ENCODE measurements at regions not wholly inside any gene's neighbourhood (a gene's known extent, or its start where the extent isn't known, plus 50 kb on each side); places are given as distances from the start of the nearest gene placed in this dataset.

DNA sequence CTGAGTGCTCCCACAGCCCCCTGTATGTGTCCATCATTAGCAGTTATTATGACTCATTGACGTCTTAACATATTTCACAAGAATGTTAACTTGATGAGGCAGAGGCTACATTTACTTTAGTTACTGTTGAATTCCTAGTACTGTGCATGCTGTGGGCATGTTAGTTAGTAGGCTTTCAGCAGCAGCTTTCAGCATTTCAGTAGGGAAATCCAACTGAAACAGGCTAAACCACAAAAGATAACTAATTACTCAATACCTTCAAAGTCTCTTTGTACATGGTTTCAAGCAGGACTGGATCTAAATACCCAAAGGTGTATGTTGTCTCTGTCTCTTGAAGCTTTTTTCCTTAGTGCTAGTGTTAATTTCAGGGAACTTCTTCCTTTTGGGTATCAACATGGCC is 229.9 kb upstream of the SUCLG2 start:
- H2BK5ac ChIP-seq (ENCODE audit: low read length), result no peak overlapping the region
- no peak overlapping the region for H4K8ac ChIP-seq (ENCODE audit: low read depth, low read length)
- no peaks in the 10 kb centered on the region for H3K4me1 ChIP-seq (ENCODE audit: control insufficient read depth, low read depth, low read length)
- no peak overlapping the region for H3K56ac ChIP-seq (ENCODE audit: low read length)
- no peaks in the 10 kb centered on the region for H3K27me3 ChIP-seq (ENCODE audit: insufficient read depth, low read length, poor library complexity)
- no peak overlapping the region for H3K4me2 ChIP-seq (ENCODE audit: low read length)
- H2BK120ac ChIP-seq (ENCODE audit: low read depth, low read length), result no peak overlapping the region
- no peak for DNase-seq
- H4K5ac ChIP-seq (ENCODE audit: low read length), result no peak overlapping the region
- H3K4me3 ChIP-seq (ENCODE audit: low read length), result no peak overlapping the region
- no peak overlapping the region for H3K4ac ChIP-seq (ENCODE audit: low read depth, low read length)
- WGBS (ENCODE audit: extremely low coverage, insufficient coverage, low lambda C conversion rate), result no CpG with 5 or more reads among the region's 1 CpG
- no peak overlapping the region for H2AK5ac ChIP-seq (ENCODE audit: low read length)
- no peak overlapping the region for H3K9ac ChIP-seq (ENCODE audit: low read length)
- no peaks in the 10 kb centered on the region for H3K79me2 ChIP-seq (ENCODE audit: control insufficient read depth, insufficient read depth, low read length)
- H2BK15ac ChIP-seq (replicated peaks; ENCODE audit: low read depth), result no peak overlapping the region
- H3K23ac ChIP-seq (ENCODE audit: low read length), result no peak overlapping the region
- no peaks in the 10 kb centered on the region for H3K79me1 ChIP-seq (ENCODE audit: low read length)
- no peak overlapping the region for H3K27ac ChIP-seq (ENCODE audit: low read depth, low read length)
- H3K36me3 ChIP-seq (ENCODE audit: control insufficient read depth, insufficient read depth, low read length), result no peaks in the 10 kb centered on the region
- H3K18ac ChIP-seq (ENCODE audit: low read length), result no peak overlapping the region

DNA sequence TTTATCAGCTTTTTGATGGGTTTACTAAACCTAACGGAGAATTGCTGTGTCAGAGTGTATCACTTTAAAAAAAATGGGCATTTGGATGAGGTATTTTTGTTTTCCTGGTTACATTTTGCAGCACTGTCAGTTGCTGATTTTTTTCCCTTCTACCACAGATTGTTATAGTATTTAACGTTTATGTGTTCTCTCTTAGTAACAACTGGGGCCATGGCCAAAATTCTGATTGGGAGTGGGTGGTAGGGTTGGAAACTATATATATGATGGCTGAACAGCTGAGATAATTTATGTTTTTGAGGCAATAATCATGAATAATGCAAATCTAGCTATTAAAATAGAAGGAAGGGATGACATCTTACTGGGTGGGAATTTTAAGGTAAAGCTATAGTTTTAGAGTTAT is 229.4 kb upstream of the SUCLG2 start:
- Histone ChIP-seq H3K18ac (ENCODE audit: low read length) (no peak overlapping the region), H3K27ac (ENCODE audit: low read depth, low read length) (no peak overlapping the region), H3K56ac (ENCODE audit: low read length) (no peak overlapping the region), H3K4me1 (ENCODE audit: control insufficient read depth, low read depth, low read length) (no peaks in the 10 kb centered on the region), H4K8ac (ENCODE audit: low read depth, low read length) (no peak overlapping the region), H3K4ac (ENCODE audit: low read depth, low read length) (no peak overlapping the region), H3K23ac (ENCODE audit: low read length) (no peak overlapping the region), H3K4me2 (ENCODE audit: low read length) (no peak overlapping the region), H2BK5ac (ENCODE audit: low read length) (no peak overlapping the region), H4K5ac (ENCODE audit: low read length) (no peak overlapping the region), H2BK120ac (ENCODE audit: low read depth, low read length) (no peak overlapping the region), H3K4me3 (ENCODE audit: low read length) (no peak overlapping the region), H2BK15ac (replicated peaks; ENCODE audit: low read depth) (no peak overlapping the region), H3K9ac (ENCODE audit: low read length) (no peak overlapping the region), H2AK5ac (ENCODE audit: low read length) (no peak overlapping the region), H3K27me3 (ENCODE audit: insufficient read depth, low read length, poor library complexity) (no peaks in the 10 kb centered on the region), H3K79me1 (ENCODE audit: low read length) (no peaks in the 10 kb centered on the region), H3K79me2 (ENCODE audit: control insufficient read depth, insufficient read depth, low read length) (no peaks in the 10 kb centered on the region), H3K36me3 (ENCODE audit: control insufficient read depth, insufficient read depth, low read length) (no peaks in the 10 kb centered on the region)
- WGBS (ENCODE audit: extremely low coverage, insufficient coverage, low lambda C conversion rate), result no CpG with 5 or more reads among the region's 2 CpGs
- DNase-seq, result no peak

DNA sequence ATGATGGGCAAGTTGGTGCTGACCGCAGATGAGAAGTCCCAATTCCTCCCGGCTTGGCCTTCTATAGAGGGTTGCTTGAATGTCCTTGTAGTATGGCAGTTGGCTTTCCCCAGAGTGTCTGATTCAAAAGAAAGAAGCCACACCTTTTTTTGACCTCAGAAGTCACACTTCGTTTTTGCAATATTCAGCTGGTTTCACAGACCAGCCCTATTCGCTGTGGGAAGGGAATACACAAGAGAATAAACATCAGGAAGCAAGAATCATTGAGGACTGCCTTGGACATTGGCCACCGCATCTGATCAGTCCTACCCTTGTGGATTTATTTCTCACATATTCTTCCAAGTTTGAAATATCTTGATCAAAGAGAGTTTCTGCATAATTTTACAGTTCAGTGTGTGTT is 228.6 kb upstream of the SUCLG2 start:
- WGBS (ENCODE audit: extremely low coverage, insufficient coverage, low lambda C conversion rate), result no CpG with 5 or more reads among the region's 5 CpGs
- no peak overlapping the region for H2AK5ac ChIP-seq (ENCODE audit: low read length)

DNA sequence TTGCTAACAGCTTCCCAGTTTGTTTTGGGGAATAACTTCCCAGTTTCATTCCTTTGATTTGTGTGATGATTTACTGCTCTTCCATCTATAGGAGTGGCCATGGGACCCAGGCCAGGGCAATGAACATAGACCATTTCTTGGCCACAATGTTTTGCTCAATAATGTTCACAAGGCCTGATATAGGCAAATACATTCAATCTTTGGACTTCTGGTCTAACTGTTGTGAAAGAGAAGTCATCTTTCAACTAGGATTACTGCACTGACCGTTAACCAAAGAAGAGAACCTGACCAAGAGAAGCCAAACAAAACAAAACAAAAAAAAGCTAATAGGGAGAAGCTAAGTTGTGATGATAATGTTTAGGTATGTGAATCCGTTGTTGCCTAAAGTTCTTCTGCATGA is 221.8 kb upstream of the SUCLG2 start:
- Histone ChIP-seq H3K27ac (ENCODE audit: low read depth, low read length) (no peak overlapping the region), H3K9ac (ENCODE audit: low read length) (no peak overlapping the region), H3K4me2 (ENCODE audit: low read length) (no peak overlapping the region), H3K36me3 (ENCODE audit: control insufficient read depth, insufficient read depth, low read length) (no peaks in the 10 kb centered on the region), H3K23ac (ENCODE audit: low read length) (no peak overlapping the region), H4K8ac (ENCODE audit: low read depth, low read length) (no peak overlapping the region), H2BK15ac (replicated peaks; ENCODE audit: low read depth) (no peak overlapping the region), H3K4me3 (ENCODE audit: low read length) (no peak overlapping the region), H2AK5ac (ENCODE audit: low read length) (no peak overlapping the region), H3K18ac (ENCODE audit: low read length) (no peak overlapping the region), H3K4ac (ENCODE audit: low read depth, low read length) (no peak overlapping the region), H2BK5ac (ENCODE audit: low read length) (no peak overlapping the region), H3K27me3 (ENCODE audit: insufficient read depth, low read length, poor library complexity) (no peaks in the 10 kb centered on the region), H2BK120ac (ENCODE audit: low read depth, low read length) (no peak overlapping the region), H3K56ac (ENCODE audit: low read length) (no peak overlapping the region), H3K4me1 (ENCODE audit: control insufficient read depth, low read depth, low read length) (no peaks in the 10 kb centered on the region), H4K5ac (ENCODE audit: low read length) (no peak overlapping the region), H3K79me2 (ENCODE audit: control insufficient read depth, insufficient read depth, low read length) (no peaks in the 10 kb centered on the region), H3K79me1 (ENCODE audit: low read length) (no peaks in the 10 kb centered on the region)
- no peak for DNase-seq
- no CpG with 5 or more reads among the region's 2 CpGs for WGBS (ENCODE audit: extremely low coverage, insufficient coverage, low lambda C conversion rate)

More for the DNA sequence above, 228.6 kb upstream of the SUCLG2 start:
- Histone ChIP-seq H3K27ac (ENCODE audit: low read depth, low read length) (no peak overlapping the region), H2BK5ac (ENCODE audit: low read length) (no peak overlapping the region), H3K4ac (ENCODE audit: low read depth, low read length) (no peak overlapping the region), H2BK15ac (replicated peaks; ENCODE audit: low read depth) (no peak overlapping the region), H3K9ac (ENCODE audit: low read length) (no peak overlapping the region), H3K4me1 (ENCODE audit: control insufficient read depth, low read depth, low read length) (no peaks in the 10 kb centered on the region), H3K4me2 (ENCODE audit: low read length) (no peak overlapping the region), H2BK120ac (ENCODE audit: low read depth, low read length) (no peak overlapping the region), H3K4me3 (ENCODE audit: low read length) (no peak overlapping the region), H3K18ac (ENCODE audit: low read length) (no peak overlapping the region), H4K5ac (ENCODE audit: low read length) (no peak overlapping the region), H3K56ac (ENCODE audit: low read length) (no peak overlapping the region), H3K79me1 (ENCODE audit: low read length) (no peaks in the 10 kb centered on the region), H3K23ac (ENCODE audit: low read length) (no peak overlapping the region), H3K79me2 (ENCODE audit: control insufficient read depth, insufficient read depth, low read length) (no peaks in the 10 kb centered on the region), H3K27me3 (ENCODE audit: insufficient read depth, low read length, poor library complexity) (no peaks in the 10 kb centered on the region), H4K8ac (ENCODE audit: low read depth, low read length) (no peak overlapping the region), H3K36me3 (ENCODE audit: control insufficient read depth, insufficient read depth, low read length) (no peaks in the 10 kb centered on the region)
- no peak for DNase-seq

DNA sequence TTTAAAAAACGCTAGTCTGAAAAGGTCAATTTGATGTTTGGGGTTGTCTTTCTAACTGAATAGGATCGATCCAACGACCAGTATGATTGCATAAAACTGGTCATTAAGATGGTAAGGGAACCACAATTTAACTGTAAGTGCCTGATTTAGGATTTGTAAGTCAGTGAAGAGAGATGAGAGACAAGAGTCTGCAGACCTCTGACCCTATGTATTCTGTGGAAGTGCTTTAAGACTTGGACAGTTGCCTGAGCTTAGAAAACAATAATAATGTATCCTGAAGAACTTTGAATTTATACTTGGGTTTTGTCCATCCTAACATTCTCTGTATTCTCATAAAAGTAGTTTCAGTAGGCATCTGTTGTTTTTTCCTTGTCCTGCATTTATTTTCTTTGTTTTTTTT is 221.4 kb upstream of the SUCLG2 start:
- Histone ChIP-seq H3K27me3 (ENCODE audit: insufficient read depth, low read length, poor library complexity) (no peaks in the 10 kb centered on the region), H2BK5ac (ENCODE audit: low read length) (no peak overlapping the region), H3K4me2 (ENCODE audit: low read length) (no peak overlapping the region), H3K18ac (ENCODE audit: low read length) (no peak overlapping the region), H3K4me3 (ENCODE audit: low read length) (no peak overlapping the region), H3K79me1 (ENCODE audit: low read length) (no peaks in the 10 kb centered on the region), H2AK5ac (ENCODE audit: low read length) (no peak overlapping the region), H3K56ac (ENCODE audit: low read length) (no peak overlapping the region), H3K4me1 (ENCODE audit: control insufficient read depth, low read depth, low read length) (no peaks in the 10 kb centered on the region), H3K79me2 (ENCODE audit: control insufficient read depth, insufficient read depth, low read length) (no peaks in the 10 kb centered on the region), H3K27ac (ENCODE audit: low read depth, low read length) (no peak overlapping the region), H4K8ac (ENCODE audit: low read depth, low read length) (no peak overlapping the region), H2BK15ac (replicated peaks; ENCODE audit: low read depth) (no peak overlapping the region), H2BK120ac (ENCODE audit: low read depth, low read length) (no peak overlapping the region), H3K23ac (ENCODE audit: low read length) (no peak overlapping the region), H3K4ac (ENCODE audit: low read depth, low read length) (no peak overlapping the region), H4K5ac (ENCODE audit: low read length) (no peak overlapping the region), H3K36me3 (ENCODE audit: control insufficient read depth, insufficient read depth, low read length) (no peaks in the 10 kb centered on the region), H3K9ac (ENCODE audit: low read length) (no peak overlapping the region)
- no CpG with 5 or more reads among the region's 3 CpGs for WGBS (ENCODE audit: extremely low coverage, insufficient coverage, low lambda C conversion rate)
- DNase-seq, result no peak

DNA sequence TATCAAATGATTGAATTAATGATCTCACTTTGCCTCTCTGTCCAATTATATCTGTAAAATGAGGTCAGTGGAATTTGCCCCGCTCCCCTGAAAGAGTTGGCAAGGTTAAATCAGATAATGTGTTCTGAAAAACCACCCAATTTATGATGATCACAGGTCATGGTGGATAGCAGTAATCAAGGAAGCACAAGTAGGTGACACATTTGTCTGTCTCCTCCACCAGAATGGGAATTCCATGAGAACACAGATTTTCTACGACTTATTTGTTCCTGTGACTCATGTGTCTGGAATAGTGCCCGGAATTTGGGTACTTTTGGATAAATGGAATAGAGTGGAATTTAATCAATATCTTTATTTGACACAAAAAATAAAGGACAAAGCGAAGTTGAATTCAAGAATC is 220.9 kb upstream of the SUCLG2 start:
- 100% methylated on average over 1 of the region's 4 CpGs for WGBS (ENCODE audit: extremely low coverage, insufficient coverage, low lambda C conversion rate)
- Histone ChIP-seq H3K18ac (ENCODE audit: low read length) (no peak overlapping the region), H3K4me1 (ENCODE audit: control insufficient read depth, low read depth, low read length) (no peaks in the 10 kb centered on the region), H3K56ac (ENCODE audit: low read length) (no peak overlapping the region), H3K4ac (ENCODE audit: low read depth, low read length) (no peak overlapping the region), H4K5ac (ENCODE audit: low read length) (no peak overlapping the region), H3K36me3 (ENCODE audit: control insufficient read depth, insufficient read depth, low read length) (no peaks in the 10 kb centered on the region), H3K9ac (ENCODE audit: low read length) (no peak overlapping the region), H2BK15ac (replicated peaks; ENCODE audit: low read depth) (no peak overlapping the region), H2BK120ac (ENCODE audit: low read depth, low read length) (no peak overlapping the region), H3K4me3 (ENCODE audit: low read length) (no peak overlapping the region), H2AK5ac (ENCODE audit: low read length) (no peak overlapping the region), H4K8ac (ENCODE audit: low read depth, low read length) (no peak overlapping the region), H2BK5ac (ENCODE audit: low read length) (no peak overlapping the region), H3K23ac (ENCODE audit: low read length) (no peak overlapping the region), H3K79me2 (ENCODE audit: control insufficient read depth, insufficient read depth, low read length) (no peaks in the 10 kb centered on the region), H3K79me1 (ENCODE audit: low read length) (no peaks in the 10 kb centered on the region), H3K27me3 (ENCODE audit: insufficient read depth, low read length, poor library complexity) (no peaks in the 10 kb centered on the region), H3K27ac (ENCODE audit: low read depth, low read length) (no peak overlapping the region), H3K4me2 (ENCODE audit: low read length) (no peak overlapping the region)
- no peak for DNase-seq
